CD1c-positive myeloid dendritic cell (primary cell): ENCODE measurements at regions not wholly inside any gene's neighbourhood (a gene's known extent, or its start where the extent isn't known, plus 50 kb on each side); places are given as distances from the start of the nearest gene placed in this dataset.
"Not testable (repeated sequence)": the region's sequence is repeated elsewhere in the genome, so short reads cannot be mapped to it uniquely, and the experiment has no call there.

Source experiments
- DNase-seq: peaks from one replicate; pipeline ENCODE4 v3.0.0-alpha.2; 2016; ENCODE audit errors: extremely low spot score

DNA sequence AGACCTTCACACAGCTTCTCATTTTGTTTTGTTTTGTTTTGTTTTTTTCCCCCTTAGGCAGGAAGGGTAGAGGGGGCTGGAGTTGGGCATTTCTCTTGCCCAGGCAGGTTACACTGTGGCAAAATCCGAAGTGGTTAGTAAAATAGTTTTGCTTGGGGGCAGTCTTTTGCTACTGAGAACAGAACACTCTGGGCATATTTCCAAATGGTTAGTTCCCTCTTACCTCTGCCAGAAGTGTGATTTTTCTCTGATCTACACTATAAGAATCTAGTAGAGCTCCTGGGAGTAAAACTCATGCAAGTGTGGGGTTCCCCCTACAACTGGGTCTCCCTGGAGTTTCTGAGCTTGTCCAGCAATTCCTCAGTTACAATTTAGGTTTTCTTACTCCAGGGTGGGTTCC, 61.7 kb downstream of the NPS start:
- no peak for DNase-seq

DNA sequence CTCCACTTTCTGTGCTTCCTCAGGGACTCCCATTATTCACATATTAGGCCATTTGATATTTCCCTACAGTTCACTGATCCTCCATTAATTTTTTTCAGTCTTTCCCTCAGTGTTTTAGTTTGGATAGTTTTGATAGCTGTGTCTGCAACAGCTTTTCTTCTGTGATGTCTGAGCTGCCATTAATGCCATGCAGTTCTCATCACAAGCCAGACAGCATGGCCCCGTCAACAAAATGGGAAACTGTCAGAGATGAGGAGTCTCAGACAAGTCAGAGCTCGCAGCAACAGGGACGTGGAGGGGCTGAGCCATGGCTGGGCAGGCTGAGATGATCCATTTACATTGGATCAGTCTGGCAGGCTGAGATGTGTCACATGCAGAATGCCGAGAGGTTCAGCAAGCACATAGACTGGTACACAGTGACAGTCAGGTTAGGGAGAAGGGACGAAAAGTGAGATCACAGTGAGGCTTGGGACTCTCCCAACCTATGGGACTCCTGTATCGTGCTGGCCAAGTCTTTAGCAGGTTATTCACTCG, 65.4 kb downstream of the NPS start:
- DNase-seq = no peak

DNA sequence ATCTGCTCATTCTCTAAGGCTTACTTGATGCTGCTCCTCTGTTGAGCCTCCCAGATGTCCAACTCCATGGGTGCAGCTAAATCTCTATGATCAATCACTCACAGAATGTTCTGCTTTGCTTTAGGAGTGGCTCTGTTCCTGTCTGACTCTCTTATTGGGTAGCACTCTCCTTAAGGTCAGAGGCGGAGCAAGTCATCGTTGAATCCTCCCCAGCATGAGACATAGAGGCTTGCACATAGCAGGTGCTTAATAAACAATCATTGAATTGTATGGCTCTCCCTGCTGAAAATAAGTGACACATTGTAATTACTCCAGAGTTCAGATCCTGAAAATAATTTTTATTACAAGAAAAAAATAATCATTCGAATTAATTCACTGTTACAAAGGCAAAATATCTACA, 69.7 kb downstream of the NPS start:
- no peak for DNase-seq

DNA sequence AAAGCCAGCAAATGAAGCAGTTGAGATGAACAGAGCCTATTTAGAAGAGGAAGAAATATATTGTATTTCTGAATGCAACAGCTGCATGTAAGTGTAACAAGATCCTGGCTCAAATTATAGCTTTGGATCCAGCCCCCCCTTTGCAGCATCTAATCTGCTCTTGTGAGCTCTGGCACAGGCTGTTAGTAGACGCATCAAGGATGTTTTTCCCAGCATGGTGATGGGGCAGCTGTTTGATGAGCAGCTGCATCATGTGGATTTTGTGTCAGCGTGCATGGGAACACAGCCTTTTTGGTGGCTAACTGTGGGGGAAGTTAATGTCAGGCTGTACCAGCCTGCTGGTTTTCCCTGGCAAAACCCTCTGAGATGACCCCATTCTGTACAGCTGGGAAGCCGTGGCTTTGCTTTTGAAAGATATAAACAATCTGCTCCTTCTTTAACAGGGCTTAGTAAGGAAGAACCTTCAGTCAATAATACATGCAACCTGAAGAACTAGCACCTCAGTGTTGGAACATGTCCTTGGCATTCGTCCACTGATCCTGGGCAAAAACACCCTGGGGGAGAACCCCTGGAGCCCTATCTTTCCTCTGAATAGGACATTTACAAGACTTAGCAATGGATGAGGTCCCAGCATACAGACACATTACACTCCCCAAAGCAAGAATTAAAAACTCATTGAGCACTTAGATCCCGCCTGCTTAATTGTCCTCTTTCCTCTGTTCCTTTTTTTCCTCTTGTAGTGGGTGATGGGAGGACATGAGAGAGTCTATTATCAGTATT, 70.6 kb downstream of the NPS start:
- DNase-seq = no peak

DNA sequence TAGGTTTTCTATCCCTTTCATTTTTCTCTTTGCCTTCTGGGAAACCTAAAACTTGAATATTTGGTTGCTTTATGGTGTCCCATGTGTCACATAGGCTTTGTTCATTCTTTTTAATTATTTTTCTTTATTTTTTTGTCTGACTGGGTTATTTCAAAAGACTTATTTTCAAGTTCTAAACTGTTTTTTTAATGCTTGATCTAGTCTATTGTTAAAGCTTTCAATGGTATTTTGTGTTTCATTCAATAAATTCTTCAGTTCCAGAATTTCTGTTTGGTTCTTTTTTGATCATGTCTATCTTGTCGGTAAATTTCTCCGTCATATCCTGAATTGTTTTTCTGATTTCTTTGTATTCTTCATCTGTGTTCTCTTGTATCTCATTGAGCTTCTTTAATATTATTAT, 86.8 kb downstream of the NPS start:
- no peak for DNase-seq

DNA sequence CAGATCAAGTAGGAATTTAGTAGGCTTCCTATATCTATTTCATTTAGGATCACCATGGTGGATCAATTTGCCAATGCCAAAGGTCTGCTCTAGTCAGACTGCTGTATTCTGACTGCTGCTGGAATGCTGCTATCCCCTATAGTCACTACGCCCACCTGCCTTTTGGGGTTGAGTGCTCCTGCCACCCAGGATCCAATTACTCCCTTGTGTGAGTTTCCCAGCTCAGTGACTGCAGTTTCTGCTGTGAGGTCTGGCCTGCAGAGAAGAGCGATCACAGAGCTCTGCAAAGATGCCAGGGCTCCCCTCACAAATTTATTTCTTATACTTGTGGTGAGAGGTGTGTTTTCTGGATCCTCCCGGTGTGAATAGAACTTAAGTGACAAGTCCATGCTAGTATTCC, 88.1 kb upstream of the FOXI2 start:
- no peak for DNase-seq

DNA sequence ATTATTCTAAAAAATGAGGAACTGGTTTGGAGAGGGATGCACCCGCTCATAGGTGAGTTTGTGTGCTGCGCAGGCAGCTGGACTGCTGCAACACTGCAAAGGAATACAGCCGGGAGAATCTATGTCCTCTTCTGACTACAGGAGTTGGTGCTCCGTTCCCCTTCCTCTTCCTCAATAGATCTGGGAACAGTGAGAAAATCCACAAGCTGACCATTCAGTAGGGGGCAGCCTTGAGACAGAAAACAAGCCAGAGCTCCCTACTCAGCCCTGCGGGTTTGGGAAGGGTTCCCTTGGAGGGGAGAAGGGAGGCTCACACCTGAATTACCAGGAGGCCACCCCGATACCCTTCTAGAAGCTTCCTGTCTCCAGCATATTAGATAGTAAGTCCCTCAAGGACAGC, 87.3 kb upstream of the FOXI2 start:
- DNase-seq = peak; percentile 5

DNA sequence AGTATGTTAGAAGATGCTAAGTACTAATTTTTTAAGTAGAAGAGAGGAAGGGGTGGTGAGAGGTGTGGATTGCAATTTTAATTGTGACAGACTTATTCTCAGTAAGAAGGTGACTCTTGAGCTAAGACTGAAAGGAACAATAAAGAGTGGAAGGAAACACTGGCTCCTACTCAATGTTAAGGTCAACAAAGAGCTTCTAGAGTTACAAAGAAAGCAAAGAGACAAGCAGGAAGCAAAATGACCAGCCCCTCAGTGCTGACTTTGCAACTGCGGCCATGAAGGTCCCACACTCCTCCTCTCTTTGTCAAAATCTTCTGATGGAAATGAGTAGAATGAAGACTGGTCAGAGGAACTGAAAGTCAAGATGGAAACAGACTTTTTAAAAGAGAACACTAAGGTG, 79.9 kb upstream of the FOXI2 start:
- no peak for DNase-seq

DNA sequence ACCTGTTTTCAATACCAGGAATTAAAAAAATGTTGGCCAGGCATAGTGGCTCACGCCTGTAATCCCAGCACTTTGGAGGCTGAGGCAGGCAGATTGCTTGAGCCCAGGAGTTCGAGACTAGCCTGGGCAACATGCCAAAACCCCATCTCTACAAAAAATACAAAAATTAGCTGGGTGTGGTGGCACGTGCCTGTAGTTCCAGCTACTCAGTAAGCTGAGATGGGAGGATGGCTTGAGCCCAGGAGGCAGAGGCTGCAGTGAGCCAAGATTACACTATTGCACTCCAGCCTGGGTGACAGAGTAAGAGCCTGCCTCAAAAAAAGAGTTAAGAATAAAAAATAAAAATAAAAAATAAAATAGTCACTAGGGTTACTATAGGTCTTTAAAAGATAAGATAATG, 60.6 kb upstream of the FOXI2 start:
- not testable (repeated sequence) for DNase-seq

DNA sequence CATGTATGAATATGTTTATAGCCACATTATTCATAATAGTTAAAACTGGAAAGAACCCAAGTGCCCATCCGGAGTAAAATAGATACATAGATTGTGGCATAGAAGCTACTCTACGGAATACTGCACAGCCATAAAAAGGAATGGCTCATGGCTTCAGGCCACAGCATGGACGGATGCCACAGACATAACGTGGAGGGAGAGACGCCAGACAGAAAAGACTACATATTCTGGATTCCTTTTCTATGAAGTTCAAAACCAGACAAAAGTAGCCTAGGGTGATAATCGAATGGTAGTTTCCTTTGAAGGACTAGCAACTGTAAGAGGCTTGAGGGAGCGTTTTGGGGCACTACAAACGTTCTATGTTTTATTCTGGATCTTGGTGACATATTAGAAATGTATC, 58.9 kb upstream of the FOXI2 start:
- DNase-seq = no peak

DNA sequence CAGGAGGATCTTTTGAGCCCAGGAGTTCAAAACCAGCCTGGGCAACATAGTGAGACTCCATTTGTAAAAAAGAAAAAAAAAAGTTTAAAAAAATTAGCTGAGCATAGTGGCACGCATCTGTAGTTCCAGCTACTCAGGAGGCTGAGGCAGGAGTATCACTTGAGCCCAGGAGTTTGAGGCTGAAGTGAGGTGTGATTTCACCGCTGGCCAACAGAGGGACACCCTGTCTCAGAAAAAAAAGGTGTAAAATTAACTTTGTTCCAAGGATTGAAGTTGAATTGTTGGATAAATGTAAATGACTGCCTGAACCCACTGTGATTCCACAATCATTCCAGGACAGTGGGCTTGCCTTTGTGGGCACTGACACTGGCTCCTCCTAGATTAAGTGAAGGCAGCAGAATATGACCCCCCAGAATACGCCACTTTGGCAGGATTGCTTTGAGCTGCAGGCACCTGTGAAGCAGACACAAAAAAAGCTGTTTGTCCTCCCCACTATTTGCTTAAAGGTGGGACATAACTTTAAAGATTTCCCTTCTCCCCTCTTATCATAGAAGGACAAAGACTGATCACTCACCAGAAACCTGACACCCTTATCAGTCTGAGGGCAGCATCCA, 57.2 kb upstream of the FOXI2 start:
- no peak for DNase-seq
